Endodermal cell (in vitro differentiated cells): ENCODE measurements at regions not wholly inside any gene's neighbourhood (a gene's known extent, or its start where the extent isn't known, plus 50 kb on each side); places are given as distances from the start of the nearest gene placed in this dataset.

ENCODE experiments used
- DNase-seq: peaks from one replicate; pipeline ENCODE4 v3.0.0-alpha.2; 2017
- H3K27ac ChIP-seq: 2 replicates; pipeline ENCODE4 v1.5.1; 2013; ENCODE audit warnings: mild to moderate bottlenecking, low read depth, low read length, moderate library complexity
- H3K27me3 ChIP-seq: 2 replicates; pipeline ENCODE4 v1.6.1; 2013; ENCODE audit warnings: mild to moderate bottlenecking, low read length, moderate library complexity; ENCODE audit not compliant: insufficient read depth, control insufficient read depth, poor library complexity, severe bottlenecking
- H3K36me3 ChIP-seq: 2 replicates; pipeline ENCODE4 v1.7.0; 2013; ENCODE audit warnings: mild to moderate bottlenecking, low read length, moderate library complexity; ENCODE audit not compliant: control insufficient read depth, insufficient read depth
- H3K4me1 ChIP-seq: one replicate; pipeline ENCODE4 v1.7.0; 2013; ENCODE audit warnings: low read length; ENCODE audit not compliant: control insufficient read depth, insufficient read depth
- H3K4me3 ChIP-seq: 2 replicates; pipeline ENCODE4 v1.5.1; 2013; ENCODE audit warnings: mild to moderate bottlenecking, low read length, moderate library complexity
- H3K9ac ChIP-seq: 2 replicates; pipeline ENCODE4 v1.6.1; 2013; ENCODE audit warnings: mild to moderate bottlenecking, low read length, moderate library complexity; ENCODE audit not compliant: poor library complexity, severe bottlenecking; ENCODE audit errors: extremely low read depth
- H3K9me3 ChIP-seq: 2 replicates; pipeline ENCODE4 v1.6.1; 2013; ENCODE audit warnings: mild to moderate bottlenecking, low read length, moderate library complexity; ENCODE audit not compliant: control insufficient read depth
- H3K27ac Mint-ChIP-seq: 2 replicates; pipeline ENCODE4 v1.8.0; 2020; ENCODE audit warnings: mixed read lengths
- H3K27me3 Mint-ChIP-seq: 2 replicates; pipeline ENCODE4 v1.8.0; 2021; ENCODE audit warnings: mild to moderate bottlenecking, mixed read lengths; ENCODE audit not compliant: insufficient read depth
- H3K36me3 Mint-ChIP-seq: 2 replicates; pipeline ENCODE4 v1.8.0; 2020; ENCODE audit warnings: low read depth, mixed read lengths
- H3K4me1 Mint-ChIP-seq: 2 replicates; pipeline ENCODE4 v1.8.0; 2020; ENCODE audit warnings: mixed read lengths
- H3K4me3 Mint-ChIP-seq: 2 replicates; pipeline ENCODE4 v1.8.0; 2020; ENCODE audit warnings: mild to moderate bottlenecking, moderate library complexity, mixed read lengths
- H3K9me3 Mint-ChIP-seq: 2 replicates; pipeline ENCODE4 v1.8.0; 2020; ENCODE audit warnings: mild to moderate bottlenecking, mixed read lengths
- CTCF ChIP-seq: fragments of 200-600 bp; sonication (generic); conservative IDR thresholded peaks from 2 replicates; pipeline ENCODE4 v1.5.0; 2021; ENCODE audit warnings: antibody characterized with exemption, mild to moderate bottlenecking
- WGBS, 2 experiments: methylation state at CpG; one replicate each; pipeline versions ENCODE4 v1.1.5 to v1.1.7; 2013; ENCODE audit warnings: missing lambda C conversion rate in 2 of 2, mixed read lengths in 1 of 2; ENCODE audit not compliant: insufficient coverage in 1 of 2, insufficient read length in 1 of 2; 5-methylcytosine and 5-hydroxymethylcytosine counted together

- no peak overlapping the region for H3K9ac ChIP-seq
- H3K27me3 ChIP-seq: peaks cover 56% of the 10 kb centered on the region
- no peaks in the 10 kb centered on the region for H3K9me3 ChIP-seq
- peaks cover 25% of the 10 kb centered on the region for H3K4me1 Mint-ChIP-seq
- no peaks in the 10 kb centered on the region for H3K4me1 ChIP-seq
- H3K36me3 Mint-ChIP-seq: no peaks in the 10 kb centered on the region
- no peak for DNase-seq
- peaks cover 67% of the 10 kb centered on the region for H3K27me3 Mint-ChIP-seq
- no peak overlapping the region for H3K27ac Mint-ChIP-seq
- no peak overlapping the region for H3K4me3 ChIP-seq
- H3K9me3 Mint-ChIP-seq: no peaks in the 10 kb centered on the region
- H3K36me3 ChIP-seq: no peaks in the 10 kb centered on the region
- WGBS, 2 experiments: 89% methylated on average over 2 of the region's 2 CpGs
- no peak for TF ChIP-seq CTCF
- no peak overlapping the region for H3K27ac ChIP-seq
- H3K4me3 Mint-ChIP-seq: no peak overlapping the region
Observed at GRCh38 chr2:224161712-224162111, 122.6 kb upstream of the SERPINE2 start.

GRCh38 chr2:224160917-224161316, 121.8 kb upstream of the SERPINE2 start:
- H3K9ac ChIP-seq: no peak overlapping the region
- Mint-ChIP-seq H3K9me3 (no peaks in the 10 kb centered on the region), H3K4me3 (no peak overlapping the region), H3K27ac (no peak overlapping the region), H3K36me3 (no peaks in the 10 kb centered on the region), H3K4me1 (peaks cover 26% of the 10 kb centered on the region), H3K27me3 (peaks cover 72% of the 10 kb centered on the region)
- H3K4me3 ChIP-seq: no peak overlapping the region
- no peak overlapping the region for H3K27ac ChIP-seq
- DNase-seq: no peak
- H3K36me3 ChIP-seq: no peaks in the 10 kb centered on the region
- no peaks in the 10 kb centered on the region for H3K9me3 ChIP-seq
- WGBS, 2 experiments: 91 to 95% methylated on average over 1 of the region's 1 CpG
- TF ChIP-seq CTCF: no peak
- H3K4me1 ChIP-seq: peaks cover 3% of the 10 kb centered on the region
- peaks cover 56% of the 10 kb centered on the region for H3K27me3 ChIP-seq

- H3K27me3 Mint-ChIP-seq: peaks cover 66% of the 10 kb centered on the region
- Histone ChIP-seq H3K36me3 (no peaks in the 10 kb centered on the region), H3K27me3 (peaks cover 45% of the 10 kb centered on the region), H3K9ac (no peak overlapping the region), H3K4me1 (peaks cover 3% of the 10 kb centered on the region), H3K4me3 (no peak overlapping the region), H3K9me3 (no peaks in the 10 kb centered on the region), H3K27ac (no peak overlapping the region)
- peaks cover 37% of the 10 kb centered on the region for H3K4me1 Mint-ChIP-seq
- no peak for TF ChIP-seq CTCF
- no peak for DNase-seq
- no peaks in the 10 kb centered on the region for H3K36me3 Mint-ChIP-seq
- 83 to 90% methylated on average over 1 to 3 of the region's 3 CpGs for WGBS, 2 experiments
- H3K27ac Mint-ChIP-seq: no peak overlapping the region
- H3K9me3 Mint-ChIP-seq: no peaks in the 10 kb centered on the region
- no peak overlapping the region for H3K4me3 Mint-ChIP-seq
Observed at GRCh38 chr2:224159345-224159928, 120.4 kb upstream of the SERPINE2 start.
